ENCODE measurements at regions not wholly inside any gene's neighbourhood (a gene's known extent, or its start where the extent isn't known, plus 50 kb on each side); places are given as distances from the start of the nearest gene placed in this dataset.

DNA sequence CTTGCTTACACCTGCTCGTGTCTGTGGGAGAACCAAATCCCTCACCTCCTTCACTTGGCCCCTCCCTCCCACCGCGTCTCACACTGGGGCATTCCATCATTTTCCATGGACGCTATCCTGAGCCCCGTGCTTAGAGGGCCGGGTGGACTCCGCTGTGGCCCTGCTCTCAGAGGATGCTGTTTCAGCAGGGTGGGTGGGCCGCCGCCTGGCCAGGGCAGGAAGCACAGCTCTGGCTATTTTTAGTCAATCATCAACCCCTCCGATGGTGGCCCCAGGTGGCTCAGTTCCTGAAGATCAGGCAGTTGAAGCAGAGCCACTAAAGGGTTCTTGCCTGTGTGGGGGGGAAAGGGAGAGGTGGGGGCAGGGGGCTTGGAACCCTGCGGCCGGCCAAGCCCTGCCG lies 230.3 kb downstream of the ENGASE start:
- no peak for DNase-seq

DNA sequence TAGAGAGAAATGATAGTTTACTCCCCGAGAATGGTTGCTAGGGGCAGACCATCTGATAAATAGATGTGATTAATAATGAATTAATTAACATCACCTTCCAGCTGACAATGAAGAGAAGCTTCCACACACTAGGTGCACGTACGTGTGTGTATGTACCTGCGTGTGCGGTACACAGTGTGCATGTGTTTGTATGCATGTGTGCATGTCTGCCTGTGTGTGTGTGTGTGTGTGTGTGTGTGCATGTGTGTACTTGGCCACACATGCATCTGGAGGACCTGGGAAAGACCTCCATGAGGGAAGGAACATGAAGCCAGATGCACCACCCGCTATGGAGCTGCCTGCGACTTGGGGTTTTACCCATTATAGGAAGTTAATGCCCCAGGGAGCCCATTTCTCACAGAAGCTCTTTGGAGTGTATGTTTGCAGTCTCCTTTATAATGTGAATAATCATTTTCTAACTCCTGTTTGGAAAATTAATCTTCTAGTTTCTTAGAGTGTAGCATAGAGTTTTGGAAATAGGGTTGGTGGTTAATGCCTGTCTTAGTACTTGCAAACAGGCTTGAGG lies 229.1 kb downstream of the ENGASE start:
- no peak for DNase-seq

DNA sequence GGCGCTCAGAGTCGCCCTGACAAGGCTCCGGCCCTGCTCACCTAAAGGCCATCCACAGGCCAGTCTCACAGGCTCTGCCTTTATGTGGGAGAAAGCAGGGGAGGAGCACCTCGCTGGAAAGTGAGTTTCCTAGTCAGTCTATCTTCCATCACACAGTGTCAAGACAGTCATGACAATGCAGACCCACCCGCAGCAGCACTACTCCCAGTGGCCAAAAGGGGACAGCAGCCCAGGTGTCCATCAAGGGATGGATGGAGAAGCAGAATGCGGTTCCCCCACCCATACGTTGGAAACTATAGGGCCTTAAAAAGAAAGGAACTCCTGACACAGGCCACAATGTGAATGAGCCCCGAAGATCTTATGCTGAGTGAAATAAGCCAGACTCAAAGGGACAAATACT lies 226.8 kb downstream of the ENGASE start:
- no peak for DNase-seq

DNA sequence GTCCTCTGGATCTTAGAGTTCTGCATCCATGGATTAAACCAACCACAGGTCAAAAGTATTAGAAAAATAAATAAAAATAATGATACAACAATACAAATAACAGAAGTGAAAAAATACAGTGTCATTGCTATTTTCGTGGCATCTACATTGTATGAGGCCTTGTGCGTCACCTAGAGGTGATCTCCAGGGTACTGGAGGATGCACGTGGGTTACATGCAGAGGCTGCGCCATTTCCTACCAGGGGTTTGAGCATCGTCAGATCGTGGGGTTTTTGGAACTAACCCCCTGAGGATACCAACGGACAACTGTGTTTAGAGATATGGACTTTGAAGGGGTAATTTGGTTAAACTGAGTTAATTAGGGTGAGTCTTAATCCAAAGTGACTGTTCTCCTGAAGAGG lies 224.7 kb downstream of the ENGASE start:
- DNase-seq, result no peak

DNA sequence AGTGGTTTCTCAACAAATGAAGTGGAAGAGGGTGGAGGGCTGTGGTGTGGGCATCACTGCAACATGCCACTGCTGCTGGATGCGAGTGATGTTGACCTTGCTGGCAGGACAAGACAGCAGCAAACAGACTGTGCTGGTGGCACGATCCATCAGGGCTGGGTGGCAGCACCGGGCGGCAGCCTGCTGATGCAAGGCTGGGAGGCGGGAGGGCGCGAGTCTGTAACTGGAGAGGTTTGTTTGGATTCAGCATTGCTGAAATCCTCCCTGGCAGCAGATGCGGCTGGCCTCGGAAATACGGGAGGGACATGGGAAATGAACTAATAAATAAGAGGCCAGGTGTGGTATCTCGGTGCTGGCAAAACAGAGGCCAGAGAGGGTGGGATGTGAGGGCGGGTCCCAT lies 224.2 kb downstream of the ENGASE start:
- DNase-seq, result no peak

DNA sequence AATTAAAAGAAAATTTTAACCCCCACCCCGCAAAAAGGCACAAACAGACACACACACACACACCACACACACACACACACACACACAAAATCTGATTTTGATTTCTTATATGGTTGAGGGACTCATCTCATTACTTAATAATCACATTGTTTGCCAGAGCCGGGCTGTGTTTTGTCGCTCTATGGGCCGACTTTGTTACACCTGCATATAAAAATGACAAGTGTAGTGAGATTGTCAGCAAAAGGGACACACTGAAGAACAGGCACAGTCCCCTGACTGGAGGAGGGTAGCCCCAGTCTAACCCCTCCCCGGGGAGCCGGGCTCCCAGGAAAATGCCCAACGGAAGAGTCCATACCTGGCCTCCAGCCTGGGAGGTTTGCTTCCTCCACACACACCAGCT lies 221.6 kb downstream of the ENGASE start:
- no peak for DNase-seq

DNA sequence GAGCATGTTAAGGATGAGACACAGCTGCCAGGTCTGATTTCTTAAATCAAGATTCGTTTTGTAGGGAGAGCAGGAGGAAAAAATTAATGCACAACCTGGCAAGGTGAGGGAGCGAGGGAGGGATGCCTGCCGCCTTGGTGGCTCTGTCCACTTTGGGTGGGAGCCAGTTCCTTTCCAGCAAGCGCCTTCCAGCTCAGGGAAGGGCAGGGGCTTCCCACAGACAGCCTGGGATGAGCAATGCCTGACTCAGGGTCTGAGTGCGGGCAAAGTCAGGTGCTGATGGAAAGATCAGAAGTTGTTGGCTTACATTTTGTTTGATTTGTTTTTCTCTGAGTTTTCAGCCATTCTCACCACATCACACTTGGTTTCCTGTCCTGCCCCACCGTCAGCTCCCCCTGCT lies 220.7 kb downstream of the ENGASE start:
- no peak for DNase-seq

DNA sequence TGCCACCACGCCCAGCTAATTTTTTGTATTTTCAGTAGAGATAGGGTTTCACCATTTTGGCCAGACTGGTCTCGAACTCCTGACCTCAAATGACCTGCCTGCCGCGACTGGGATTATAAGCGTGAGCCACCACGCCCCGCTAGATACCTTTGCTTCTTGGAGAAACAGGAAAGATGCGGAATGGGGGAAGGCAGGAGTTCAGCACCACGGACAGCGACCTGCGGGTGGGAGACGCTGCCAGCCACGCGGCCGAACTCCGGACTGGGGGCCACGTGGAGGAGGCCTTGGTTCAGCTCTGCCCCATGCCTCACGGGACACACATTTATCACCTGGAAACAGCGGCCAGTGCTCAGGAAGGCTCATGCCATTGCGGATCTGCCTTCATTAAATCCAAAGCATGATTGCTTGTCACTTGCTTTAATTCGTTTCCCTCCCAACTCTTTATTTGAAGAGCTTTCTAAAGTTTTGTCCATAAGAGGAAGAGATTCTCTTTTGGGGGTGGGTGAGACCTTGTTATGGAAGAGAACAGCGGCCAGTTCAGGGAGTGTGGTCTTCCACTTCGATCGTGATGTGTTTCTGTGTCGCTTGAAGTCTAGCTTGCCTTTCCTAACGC lies 219.9 kb downstream of the ENGASE start:
- peak; percentile 5 for DNase-seq

DNA sequence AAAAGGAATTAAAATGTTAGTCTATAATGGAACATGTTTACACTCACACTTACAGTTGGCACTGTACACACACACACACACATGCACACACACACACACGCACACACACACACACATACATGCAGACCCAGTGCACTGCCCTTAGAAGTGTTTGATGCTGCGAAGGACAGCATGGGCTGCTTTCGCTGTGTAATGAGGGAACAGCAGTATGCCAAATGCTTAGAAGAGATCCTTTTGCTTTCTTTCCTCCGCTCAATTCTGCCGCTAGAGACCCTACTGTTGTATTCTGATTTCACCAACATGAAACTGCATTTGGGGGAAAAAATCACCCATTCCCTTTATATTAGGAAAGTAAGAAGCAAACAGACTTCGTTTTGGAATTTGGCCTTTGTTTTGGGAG lies 217.9 kb downstream of the ENGASE start:
- DNase-seq, result no peak

DNA sequence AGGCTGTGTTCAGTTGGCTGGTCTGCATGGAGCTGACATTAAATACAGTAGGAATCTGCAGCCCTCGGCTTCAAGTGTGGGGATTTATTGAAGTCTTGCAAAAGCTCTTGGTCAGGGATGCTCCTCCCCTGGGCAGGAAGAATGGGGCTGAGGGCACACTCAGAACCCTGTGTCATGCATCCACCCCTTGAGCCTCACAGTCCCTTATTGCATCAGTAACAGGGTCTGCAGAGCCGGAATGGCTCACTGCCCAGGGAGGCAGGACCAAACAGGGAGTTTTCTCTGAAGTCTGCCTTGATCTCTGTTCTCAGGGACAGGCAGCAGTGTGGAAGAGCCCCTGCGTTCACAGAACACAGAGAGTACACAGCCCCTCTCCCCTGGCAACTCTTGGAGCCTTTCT lies 216.8 kb downstream of the ENGASE start:
- DNase-seq, result no peak

DNA sequence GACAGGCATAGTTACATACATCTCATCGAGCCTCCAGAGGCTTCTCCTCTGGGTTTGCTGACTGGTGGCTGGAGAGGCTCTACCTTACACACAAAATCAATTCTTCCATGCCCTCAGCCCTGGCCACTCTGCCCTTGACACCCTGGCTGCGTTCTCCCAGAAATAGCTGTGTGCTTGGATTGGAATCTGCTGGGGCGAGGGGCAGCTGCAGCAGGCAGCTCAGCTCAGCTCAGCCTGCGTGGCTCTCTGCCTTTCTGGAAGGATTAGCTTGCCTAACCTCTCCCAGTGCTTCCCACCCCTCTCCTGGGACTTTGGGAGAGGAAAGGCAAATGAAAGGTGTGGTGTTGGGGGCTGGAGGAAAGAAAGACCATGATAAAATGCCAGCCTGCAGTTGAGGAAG lies 216.1 kb downstream of the ENGASE start:
- no peak for DNase-seq

DNA sequence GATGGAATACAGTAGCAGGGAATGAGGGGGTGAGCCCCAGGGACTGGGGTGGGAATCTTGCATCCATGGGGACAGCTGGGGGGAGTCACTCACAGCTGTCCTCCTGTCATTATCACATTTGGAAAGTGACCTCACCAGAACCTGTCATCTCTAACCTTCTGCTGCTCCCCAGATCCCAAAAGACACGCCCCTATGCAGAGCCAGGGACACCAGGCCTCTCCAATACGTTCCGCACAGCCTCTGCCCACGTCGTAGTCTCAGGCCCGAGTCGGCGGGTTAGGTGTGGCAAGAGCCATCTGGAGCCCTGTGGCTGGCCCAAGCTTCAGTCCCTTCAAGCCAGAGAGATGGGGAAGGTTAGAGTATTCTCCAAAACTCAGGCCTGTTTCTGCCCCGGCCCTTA lies 214.3 kb downstream of the ENGASE start:
- DNase-seq, result no peak

DNA sequence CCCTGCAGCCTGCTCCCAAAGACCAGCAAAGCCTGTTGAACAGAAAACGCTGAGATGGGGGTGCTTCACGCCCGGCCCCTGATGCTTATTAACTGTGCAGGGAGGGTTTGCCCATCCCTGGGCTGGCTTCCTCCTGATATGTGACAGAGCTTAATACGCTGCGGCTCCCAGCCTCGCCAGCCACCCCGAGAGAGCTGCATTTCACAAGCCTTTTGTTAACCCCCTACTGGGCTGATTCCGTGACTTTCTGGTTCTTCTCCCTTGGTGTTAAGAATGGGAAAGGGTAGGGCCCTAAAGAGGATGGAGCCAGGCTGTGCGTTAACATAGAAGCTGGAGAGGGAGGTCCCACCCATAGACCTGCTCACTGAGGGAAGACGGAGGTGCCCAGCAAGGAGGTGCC lies 211.8 kb downstream of the ENGASE start:
- no peak for DNase-seq

DNA sequence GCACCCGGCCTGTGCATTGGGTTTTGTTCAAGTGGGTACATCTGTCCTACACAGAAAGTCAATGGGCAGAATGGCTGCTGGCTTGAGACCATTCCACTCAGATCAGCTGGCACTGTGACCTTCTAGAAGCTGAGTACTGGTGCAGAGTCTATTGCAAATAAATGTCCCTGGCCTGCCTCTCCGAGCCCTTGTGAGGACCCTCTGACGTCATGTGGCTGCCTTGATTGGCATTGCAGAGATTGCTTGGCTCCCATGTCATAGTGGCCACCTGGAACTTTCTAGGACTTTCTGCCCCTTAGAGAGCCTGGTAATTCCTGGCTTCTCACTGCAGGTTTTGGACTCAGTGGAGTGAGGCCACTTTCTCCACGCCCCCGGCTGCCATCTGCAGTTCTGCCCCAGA lies 211.3 kb downstream of the ENGASE start:
- no peak for DNase-seq

DNA sequence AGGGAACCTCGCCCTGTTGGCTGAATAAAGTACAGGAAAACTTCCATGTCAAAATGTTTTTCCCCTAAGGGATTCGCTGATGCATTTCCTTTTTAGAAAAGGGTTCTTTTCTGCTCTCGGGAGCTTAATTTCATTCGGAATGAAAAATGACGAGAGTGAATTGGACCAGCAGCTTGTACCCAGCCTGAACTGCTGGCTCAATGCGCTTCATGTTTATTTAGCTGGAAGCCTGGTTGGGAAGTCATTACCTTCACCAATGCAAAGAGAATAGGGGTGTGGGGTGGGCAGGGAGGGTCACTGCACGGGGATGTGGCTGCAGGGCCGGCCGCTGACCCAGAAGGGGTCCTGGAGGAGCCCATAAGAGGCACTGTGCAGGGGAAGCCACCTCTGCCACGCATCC lies 207.7 kb downstream of the ENGASE start:
- DNase-seq, result no peak

DNA sequence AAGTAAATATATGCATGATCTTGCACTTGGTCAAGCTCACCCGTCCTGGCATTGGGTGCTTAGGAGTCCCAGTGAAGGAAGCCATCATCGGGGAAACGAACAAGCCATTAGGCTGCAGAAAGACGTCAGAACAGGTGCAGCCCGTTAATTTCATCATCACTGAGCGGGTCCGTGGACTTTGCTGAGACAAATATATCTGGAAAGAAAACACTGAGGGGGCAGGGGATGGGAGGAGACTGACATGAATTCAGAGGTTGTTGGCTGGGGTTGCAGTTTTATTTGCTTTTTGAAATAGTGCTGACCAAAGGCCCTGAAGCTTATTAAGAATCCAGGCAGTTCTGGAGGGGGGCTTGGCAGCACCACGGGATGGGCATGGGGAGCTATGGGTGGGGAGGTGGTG lies 207.2 kb downstream of the ENGASE start:
- no peak for DNase-seq

DNA sequence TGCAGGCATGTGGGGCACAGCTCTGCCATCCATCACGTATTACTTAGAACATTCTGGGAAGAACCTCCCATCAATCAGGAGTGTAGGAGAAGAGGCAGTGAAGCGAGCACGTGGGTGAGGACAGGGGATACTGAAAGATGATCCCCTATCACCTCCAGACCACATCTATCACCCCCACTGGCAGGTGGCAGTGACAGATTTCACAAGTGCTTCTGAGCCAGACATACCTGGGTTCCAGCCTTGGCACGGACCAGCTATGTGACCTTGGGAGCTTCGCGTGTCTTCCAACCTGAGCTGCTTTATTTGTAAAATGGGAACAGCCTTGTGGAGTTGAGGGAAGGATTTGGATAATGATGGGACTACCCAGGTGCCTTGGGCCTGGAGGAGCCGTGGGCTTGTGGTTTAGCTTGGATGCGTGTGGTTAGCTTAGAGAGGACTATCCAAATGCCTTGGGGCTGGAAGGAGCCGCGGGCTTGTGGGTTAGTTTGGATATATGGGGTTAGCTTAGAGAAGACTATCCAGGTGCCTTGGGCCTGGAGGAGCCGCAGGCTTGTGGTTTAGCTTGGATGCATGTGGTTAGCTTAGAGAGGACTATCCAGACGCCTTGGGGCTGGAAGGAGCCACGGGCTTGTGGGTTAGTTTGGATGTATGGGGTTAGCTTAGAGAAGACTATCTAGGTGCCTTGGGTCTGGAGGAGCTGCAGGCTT lies 206.4 kb downstream of the ENGASE start:
- no peak for DNase-seq

DNA sequence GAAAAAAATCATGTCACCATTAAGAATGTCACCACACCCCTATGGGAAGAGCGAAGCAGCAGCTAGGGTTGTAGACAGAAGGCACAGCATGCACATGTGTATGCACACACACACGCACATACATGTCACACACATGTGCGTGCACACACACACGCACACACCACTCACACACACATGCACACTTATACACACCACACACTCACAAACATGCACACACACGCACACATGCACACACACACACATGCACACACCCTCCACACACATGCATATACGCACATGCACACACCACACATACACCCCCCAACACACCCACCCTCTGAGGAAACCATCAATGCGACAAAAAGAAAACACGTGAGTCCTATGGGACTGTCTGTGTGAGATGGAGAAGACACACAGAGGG lies 205.4 kb downstream of the ENGASE start:
- no peak for DNase-seq

DNA sequence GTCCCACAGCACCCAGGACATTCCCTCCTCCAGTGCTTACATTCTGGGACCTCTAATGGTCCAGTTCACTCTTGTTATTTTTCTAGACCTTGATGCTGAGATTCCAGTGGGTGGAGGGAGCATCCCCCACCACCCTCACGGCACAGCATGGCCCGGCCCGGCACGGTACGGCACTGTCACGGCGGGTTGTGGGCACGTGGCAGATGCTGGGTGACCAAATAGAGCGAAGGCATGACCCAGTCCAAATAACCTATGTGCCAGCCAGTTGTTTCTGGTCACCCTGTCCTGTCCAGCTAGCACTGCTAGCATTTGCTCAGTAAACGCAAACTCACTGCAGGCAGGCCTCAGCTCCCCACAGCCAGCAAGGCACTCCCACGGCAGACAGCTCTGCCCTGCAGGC lies 204.7 kb downstream of the ENGASE start:
- no peak for DNase-seq

DNA sequence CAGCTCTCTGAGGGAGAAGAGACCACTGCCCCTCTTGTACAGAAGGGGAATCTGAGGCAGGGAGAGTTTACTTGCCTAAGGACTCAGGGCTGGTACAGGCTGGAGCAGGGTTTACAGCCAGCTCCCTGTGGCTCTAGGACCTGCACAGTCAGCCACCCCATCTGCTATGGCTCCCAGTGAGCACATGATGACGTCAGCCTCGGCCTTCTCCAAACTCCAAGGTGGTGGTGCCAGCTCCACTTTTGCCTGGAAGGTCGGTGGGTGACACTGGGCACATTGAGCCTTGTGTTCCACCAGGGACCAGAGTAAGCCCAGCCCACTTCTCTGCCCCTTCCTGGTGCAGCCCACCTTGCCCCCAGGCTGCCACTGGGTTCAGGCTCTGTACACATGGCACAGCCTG lies 202.2 kb downstream of the ENGASE start:
- no peak for DNase-seq

DNA sequence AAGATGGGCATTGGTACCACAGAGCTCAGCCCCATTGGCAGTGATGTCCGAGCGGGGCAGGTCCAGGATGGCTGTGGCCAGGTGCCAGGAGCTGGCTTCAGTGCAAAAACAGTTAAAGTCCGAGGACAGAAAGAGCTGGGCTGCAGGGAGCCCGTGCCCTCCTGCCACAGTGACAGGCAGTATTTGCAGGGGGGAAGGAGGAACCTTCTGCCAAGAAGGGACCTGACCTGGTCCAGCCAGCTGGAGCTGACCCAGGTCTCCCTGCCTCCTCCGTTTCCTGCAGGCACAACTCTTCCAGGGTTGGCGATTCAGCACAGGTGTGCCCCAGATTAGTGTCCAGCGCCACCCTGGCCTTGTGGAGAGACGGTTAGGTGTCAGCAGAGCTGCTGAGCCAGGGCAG lies 199.0 kb downstream of the ENGASE start:
- no peak for DNase-seq

DNA sequence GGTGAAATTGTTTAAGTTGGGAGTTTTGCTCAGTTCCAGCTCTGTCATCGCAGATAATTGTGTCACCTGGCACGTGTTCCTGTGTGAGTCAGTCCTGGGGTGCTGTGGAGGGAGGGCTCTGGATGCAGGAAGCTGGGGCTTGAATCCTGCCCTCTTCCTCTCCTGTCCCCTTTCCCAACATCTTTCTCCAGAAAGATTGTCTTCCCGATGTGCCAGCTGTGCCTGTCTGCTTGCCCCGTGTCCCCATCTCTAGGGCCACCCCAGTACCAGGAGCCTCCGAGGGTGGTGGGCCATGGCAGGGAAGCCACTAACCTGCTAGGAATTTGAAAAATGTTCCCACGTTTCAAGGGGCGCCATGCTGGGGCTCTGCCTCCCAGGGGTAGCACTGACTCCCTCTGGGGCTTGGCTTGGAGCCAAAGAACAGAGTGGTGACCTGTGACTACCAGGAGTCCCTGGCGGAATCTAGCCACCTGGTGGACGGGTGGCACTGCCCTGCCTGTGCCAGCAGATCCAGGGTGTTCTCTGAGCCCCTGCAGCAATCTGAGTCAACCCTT lies 198.1 kb downstream of the ENGASE start:
- DNase-seq, result no peak

DNA sequence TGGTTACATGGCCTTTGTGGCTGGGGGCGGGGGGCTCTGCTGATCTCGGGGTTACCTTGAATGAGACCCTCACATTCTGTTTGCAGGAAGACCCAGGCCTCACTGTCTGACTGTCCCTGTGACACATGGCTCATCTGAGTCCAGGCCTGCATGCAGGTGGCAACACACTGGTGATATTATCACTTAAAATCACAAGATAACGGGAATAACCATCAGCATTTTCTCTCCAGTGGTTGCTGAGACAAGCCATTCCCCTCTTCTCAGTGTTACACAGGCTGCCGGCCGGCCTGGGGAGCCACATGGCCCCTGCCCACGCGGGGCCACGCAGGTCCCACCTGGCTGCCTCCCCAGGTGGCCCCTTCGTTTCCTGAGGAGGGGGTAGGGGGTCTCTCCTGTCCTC lies 197.6 kb downstream of the ENGASE start:
- no peak for DNase-seq

DNA sequence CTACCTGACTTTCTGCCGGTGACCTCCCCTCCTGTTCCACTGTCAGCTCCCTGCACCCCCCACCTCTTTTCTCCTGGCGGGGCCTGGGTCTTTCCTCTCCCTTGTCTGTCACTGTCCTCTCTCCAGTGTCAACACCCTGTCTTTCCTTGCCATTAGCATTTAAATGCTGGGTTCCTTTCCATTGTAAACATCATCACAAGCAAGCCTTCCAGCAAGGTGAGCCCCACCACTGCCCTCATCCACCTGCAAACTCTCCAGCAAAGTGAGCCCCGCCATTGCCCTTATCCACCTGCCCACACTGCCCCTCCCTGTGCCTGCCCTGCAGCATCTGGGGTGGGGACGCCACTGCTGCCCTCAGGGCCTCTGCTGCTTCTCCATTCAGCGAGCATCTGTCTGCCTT lies 195.0 kb downstream of the ENGASE start:
- no peak for DNase-seq

DNA sequence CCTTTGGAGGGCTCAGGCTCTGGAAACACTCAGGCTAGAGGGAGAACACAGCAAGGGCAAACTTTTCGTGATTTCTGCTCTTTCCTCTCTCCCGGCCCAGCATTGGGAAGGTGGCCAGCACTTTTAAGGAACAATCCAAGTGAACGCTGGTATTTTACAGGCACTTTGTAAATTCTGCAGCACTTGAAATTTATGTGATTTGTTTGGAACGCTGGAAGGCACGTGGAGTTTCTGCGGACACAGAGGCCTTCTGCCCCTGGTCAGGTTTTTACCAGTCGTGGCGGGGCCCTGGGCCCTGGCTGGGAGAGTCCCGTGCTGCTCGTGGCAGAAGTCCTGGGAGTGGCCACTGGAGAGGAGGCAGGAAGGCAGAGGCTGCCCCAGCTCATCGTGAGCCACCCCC lies 188.6 kb downstream of the ENGASE start:
- DNase-seq, result no peak
